ENCODE measurements at regions not wholly inside any gene's neighbourhood (a gene's known extent, or its start where the extent isn't known, plus 50 kb on each side); places are given as distances from the start of the nearest gene placed in this dataset.

DNA sequence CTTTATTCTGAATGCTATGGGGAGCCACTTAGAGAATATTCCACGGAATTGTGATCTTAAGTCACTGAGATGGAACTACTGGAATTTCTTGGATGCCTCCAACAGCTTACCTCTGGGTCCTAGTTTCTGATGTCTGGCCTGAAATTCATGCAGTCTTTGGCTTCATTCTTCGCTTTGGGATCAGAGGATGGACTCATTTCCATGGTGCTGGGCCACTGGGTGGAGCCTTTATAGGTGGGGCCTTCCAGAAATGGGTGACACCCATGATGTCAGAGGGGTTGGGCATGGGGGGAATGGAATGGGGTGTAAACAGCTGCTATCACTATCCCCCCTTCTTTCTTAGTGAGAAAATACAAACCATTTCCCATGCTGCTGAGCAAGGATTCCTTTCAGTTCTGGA, 73.7 kb upstream of the FGGY start:
- TF ChIP-seq, protein P1, sequence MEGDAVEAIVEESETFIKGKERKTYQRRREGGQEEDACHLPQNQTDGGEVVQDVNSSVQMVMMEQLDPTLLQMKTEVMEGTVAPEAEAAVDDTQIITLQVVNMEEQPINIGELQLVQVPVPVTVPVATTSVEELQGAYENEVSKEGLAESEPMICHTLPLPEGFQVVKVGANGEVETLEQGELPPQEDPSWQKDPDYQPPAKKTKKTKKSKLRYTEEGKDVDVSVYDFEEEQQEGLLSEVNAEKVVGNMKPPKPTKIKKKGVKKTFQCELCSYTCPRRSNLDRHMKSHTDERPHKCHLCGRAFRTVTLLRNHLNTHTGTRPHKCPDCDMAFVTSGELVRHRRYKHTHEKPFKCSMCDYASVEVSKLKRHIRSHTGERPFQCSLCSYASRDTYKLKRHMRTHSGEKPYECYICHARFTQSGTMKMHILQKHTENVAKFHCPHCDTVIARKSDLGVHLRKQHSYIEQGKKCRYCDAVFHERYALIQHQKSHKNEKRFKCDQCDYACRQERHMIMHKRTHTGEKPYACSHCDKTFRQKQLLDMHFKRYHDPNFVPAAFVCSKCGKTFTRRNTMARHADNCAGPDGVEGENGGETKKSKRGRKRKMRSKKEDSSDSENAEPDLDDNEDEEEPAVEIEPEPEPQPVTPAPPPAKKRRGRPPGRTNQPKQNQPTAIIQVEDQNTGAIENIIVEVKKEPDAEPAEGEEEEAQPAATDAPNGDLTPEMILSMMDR (IDR thresholded peaks at IDR 0.05 in 8 of 11, conservative IDR thresholded peaks at IDR 0.05 in 3 of 11), result no peak
- TF ChIP-seq POLR2A (IDR thresholded peaks at IDR 0.05) (no peak), POLR2AphosphoS5 (IDR thresholded peaks at IDR 0.05) (no peak)

All from spleen (tissue), 7 donors.